GM12864 (cell line): ENCODE measurements at regions not wholly inside any gene's neighbourhood (a gene's known extent, or its start where the extent isn't known, plus 50 kb on each side); places are given as distances from the start of the nearest gene placed in this dataset.

Experiments
- DNase-seq: peaks from one replicate; pipeline ENCODE4 v3.0.0-alpha.2; 2011; ENCODE audit warnings: low read depth
- H3K4me3 ChIP-seq: 2 replicates; pipeline ENCODE4 v1.5.1; 2011; ENCODE audit warnings: mild to moderate bottlenecking, low read depth, low read length, control low read depth
- TF ChIP-seq, protein P1 (sequence below): IDR thresholded peaks from 2 replicates; pipeline ENCODE4 v1.5.1; 2011; ENCODE audit warnings: low read depth, mild to moderate bottlenecking, moderate library complexity, low read length, control low read depth, inconsistent platforms; ENCODE audit errors: missing control alignments

DNA sequence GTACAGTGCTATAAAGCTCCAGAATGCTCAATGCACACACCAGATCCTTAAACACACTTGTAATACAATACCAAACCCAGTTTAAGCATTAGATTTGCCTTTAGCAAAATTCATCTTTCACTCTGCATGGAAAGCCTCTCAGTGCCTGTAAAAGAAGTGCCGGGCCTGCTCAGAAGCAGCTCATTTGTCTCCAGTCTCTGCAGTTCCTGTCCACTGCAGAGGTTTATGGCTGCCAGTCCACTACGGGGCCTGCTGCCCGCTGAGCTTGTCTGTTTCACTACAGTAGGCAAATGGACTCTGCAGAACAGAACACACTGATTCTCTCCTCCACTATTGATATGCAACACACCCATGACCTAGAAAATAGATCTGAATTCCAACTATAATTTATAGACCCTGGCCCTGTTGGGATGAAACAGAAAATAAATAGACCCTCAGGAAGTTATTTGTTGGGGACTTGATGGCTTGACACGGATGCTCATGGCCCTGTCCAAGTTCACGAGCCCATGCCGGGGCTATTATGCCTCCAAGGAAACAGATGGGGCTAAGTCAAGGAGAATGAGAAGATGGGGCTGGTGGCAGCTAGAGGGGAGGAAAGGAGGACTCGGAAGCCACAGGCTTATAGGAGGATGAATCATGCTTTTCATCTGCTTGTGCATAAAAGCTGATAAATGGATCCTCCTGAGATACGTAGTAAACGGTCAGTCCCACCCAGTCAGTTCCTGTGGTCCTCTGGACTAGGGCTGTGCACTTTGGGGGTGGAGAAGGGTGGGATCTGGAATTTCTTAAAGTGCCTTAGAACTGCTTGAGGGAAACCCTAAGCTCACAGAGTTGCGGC lies 416.8 kb upstream of the TENM4 start:
- DNase-seq, result no peak
- no peak overlapping the region for H3K4me3 ChIP-seq
- TF ChIP-seq, protein P1, sequence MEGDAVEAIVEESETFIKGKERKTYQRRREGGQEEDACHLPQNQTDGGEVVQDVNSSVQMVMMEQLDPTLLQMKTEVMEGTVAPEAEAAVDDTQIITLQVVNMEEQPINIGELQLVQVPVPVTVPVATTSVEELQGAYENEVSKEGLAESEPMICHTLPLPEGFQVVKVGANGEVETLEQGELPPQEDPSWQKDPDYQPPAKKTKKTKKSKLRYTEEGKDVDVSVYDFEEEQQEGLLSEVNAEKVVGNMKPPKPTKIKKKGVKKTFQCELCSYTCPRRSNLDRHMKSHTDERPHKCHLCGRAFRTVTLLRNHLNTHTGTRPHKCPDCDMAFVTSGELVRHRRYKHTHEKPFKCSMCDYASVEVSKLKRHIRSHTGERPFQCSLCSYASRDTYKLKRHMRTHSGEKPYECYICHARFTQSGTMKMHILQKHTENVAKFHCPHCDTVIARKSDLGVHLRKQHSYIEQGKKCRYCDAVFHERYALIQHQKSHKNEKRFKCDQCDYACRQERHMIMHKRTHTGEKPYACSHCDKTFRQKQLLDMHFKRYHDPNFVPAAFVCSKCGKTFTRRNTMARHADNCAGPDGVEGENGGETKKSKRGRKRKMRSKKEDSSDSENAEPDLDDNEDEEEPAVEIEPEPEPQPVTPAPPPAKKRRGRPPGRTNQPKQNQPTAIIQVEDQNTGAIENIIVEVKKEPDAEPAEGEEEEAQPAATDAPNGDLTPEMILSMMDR, result no peak

DNA sequence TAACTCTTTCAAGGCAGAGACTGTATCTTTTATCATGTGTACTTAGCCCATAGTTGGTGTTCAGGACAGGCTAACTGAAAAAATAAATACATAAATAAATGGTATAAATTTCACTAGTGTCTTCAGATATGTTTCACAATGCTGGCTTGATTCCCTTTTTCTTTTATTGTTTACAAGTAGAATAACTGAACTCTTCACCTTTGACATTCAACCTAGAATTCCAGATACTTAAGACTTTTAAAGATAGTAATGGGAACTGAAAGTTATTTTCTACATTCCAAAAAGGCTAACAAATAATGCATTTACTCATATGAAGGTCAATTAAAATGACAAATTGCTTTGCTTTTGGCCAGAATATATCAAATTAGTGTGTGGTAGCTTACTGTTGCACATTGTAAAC lies 411.3 kb upstream of the TENM4 start:
- no peak for DNase-seq
- no peak overlapping the region for H3K4me3 ChIP-seq
- TF ChIP-seq, protein P1, result no peak

DNA sequence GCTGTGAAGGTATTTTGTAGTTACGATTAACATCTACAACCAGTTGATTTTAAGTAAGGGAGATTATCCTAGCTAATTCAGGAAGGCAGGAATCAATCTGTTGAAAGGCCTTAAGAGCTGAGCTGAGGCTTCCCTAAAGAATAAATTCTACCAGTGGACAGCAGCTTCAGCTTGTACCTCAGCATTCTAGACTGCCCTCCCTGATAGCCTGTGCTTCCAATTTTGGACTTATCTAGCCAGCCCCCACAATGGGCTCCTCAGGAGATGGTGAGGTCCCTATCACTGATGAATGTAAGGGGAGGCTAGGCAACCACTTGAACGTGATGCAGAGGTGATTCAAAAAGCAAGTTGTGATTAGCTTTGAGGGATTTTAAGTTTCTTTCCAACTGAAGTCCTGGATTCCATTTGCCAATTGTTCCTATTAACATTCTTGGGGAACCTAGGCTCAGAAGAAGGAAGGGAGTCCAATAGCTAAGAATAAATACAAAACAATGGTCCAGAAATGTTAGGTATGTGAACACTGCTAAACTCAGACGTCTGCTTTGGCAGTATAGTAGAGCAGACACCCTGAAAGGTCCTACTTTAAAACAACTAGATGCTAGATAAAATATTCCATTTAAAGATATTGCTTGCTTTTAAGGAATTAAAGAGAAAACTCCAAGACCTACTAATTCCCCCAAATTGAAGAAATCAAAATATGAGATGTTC lies 404.3 kb upstream of the TENM4 start:
- TF ChIP-seq, protein P1, result no peak
- DNase-seq, result no peak
- H3K4me3 ChIP-seq, result no peak overlapping the region

DNA sequence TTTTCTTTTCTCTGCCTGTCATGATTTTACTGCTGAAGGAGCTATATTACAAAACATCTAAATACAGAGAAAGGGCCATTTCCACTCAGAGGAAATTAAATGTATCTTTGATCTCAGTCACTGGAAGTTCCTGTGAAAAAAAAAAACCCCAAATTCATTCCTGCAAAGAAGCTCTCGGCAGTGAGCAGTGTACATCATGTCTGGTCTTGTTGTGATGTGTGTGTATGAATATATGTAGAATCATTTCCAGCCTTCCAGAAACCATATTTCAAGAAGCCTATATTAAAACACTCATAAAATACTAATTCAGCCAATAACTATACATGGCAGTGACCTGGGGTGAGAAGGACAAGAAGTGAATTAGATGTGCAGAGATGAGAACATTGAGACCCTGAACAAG lies 393.2 kb upstream of the TENM4 start:
- no peak for DNase-seq
- H3K4me3 ChIP-seq, result no peak overlapping the region
- TF ChIP-seq, protein P1, result no peak

DNA sequence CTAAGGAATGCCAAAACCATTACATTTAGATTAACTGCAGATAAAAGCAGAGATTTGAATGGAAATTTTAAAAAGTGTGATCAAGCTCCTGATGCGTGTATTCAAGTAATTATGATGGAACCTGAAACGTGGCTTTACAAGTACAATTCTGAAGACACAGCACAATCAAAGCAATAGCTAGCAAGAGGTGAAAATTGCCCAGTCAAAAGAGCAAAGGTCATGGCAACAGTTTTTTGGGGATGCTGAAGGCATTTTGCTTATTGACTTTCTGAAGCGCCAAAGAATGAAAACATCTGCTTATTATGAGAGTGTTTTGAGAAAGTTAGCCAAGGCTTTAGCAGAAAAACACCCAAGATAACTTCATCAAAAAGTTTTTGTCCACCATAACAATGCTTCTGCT lies 389.6 kb upstream of the TENM4 start:
- no peak for DNase-seq

DNA sequence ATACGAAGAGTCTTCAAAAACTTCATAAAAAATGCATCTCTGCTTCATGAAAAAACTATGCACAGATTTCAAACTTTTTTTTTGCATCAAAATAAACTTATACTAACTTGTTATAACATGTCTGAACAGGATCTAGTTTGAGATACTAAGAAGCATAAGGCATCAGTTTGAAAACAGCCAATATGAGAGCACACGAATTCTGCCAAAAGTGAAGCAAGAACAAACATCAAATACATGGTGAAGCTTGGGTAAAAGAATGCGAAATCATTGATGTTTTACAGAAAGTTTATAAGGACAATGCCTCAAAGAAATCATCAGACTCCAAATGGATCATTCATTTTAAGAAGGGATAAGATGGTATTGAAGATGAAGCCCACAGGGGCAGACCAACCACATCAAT lies 389.1 kb upstream of the TENM4 start:
- TF ChIP-seq, protein P1, result no peak
- no peak for DNase-seq
- no peak overlapping the region for H3K4me3 ChIP-seq

More for the DNA sequence above, 389.6 kb upstream of the TENM4 start:
- TF ChIP-seq, protein P1, result no peak
- H3K4me3 ChIP-seq, result no peak overlapping the region

DNA sequence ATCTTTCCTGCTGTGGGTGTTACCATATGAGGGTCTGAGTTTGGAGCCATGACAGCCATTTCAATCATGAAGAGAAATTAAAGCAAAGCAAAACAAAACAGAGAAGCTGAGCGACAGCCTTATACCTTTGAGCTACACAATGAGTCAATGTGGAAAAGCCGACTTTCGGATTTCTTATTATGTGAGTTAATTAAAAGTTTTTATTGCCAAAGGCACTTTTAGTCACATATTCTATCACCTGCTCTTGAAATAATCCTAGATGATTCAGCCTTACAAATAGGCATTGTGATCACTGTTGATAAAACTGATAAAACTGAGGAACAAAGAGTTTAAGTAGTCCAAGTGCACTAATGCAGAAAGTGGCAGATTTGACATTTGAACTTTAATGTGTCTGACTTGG lies 381.9 kb upstream of the TENM4 start:
- H3K4me3 ChIP-seq, result no peak overlapping the region
- TF ChIP-seq, protein P1, result no peak
- no peak for DNase-seq
